ENCODE measurements at regions not wholly inside any gene's neighbourhood (a gene's known extent, or its start where the extent isn't known, plus 50 kb on each side); places are given as distances from the start of the nearest gene placed in this dataset.

DNA sequence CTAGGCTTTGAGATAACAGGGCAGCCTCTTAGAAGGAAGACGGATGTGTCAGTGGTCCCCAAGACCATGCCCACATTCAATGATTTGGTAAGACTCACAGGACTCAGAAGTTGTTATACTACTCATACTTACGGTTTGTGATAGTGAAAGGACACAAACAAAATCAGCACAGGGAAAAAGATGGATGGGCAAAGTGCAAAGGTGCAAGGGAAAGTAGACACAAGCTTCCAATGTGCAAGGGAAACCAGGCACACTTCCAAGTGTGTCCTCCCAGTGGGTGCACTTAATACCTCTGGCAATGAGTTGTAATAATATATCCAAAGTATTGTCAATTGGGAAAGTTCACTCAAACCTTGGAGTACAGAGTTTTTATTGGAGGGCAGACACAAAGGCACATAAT lies 53.8 kb upstream of the VCX start:
- TF ChIP-seq, protein P1, sequence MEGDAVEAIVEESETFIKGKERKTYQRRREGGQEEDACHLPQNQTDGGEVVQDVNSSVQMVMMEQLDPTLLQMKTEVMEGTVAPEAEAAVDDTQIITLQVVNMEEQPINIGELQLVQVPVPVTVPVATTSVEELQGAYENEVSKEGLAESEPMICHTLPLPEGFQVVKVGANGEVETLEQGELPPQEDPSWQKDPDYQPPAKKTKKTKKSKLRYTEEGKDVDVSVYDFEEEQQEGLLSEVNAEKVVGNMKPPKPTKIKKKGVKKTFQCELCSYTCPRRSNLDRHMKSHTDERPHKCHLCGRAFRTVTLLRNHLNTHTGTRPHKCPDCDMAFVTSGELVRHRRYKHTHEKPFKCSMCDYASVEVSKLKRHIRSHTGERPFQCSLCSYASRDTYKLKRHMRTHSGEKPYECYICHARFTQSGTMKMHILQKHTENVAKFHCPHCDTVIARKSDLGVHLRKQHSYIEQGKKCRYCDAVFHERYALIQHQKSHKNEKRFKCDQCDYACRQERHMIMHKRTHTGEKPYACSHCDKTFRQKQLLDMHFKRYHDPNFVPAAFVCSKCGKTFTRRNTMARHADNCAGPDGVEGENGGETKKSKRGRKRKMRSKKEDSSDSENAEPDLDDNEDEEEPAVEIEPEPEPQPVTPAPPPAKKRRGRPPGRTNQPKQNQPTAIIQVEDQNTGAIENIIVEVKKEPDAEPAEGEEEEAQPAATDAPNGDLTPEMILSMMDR (IDR thresholded peaks at IDR 0.05) = no peak
- no peak for TF ChIP-seq POLR2A (IDR thresholded peaks at IDR 0.05)
- ATAC-seq (no peak), DNase-seq (no peak)
- no peaks in the 10 kb centered on the region for H3K36me3 ChIP-seq
- intact Hi-C loops (cut with DNase I) = no loop called here
- no peak overlapping the region for H3K4me3 ChIP-seq
- 71 to 81% (median 77%) methylated on average over 2 of the region's 2 CpGs for WGBS, 4 donors
- H3K9me3 ChIP-seq = peaks cover 0 to 15% (median 0%) of the 10 kb centered on the region in 12 donors
- H3K27me3 ChIP-seq = no peaks in the 10 kb centered on the region
- H3K27ac ChIP-seq = no peak overlapping the region
- no peaks in the 10 kb centered on the region for H3K4me1 ChIP-seq

DNA sequence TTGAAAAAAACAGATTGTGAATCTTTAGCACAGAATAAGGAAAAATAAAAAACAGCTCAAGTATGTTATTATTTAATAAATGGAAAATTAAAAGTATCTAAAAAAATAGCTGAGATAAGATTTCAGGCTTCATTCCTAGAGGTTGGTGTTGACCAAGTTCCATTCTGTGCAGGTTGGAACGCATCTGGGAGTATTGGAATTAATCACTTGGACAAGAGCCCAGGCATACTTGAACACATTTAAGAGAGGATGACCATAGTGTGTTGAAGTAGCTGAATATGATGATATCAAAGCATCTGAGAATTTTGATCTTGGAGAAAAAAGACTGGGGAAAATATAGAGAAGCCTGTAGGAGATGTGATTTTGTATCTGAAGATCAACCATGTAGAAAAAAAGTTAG lies 54.6 kb upstream of the VCX start:
- H3K27me3 ChIP-seq = no peaks in the 10 kb centered on the region
- no peaks in the 10 kb centered on the region for H3K36me3 ChIP-seq
- no peak overlapping the region for H3K4me3 ChIP-seq
- DNase-seq (no peak), ATAC-seq (no peak)
- no peaks in the 10 kb centered on the region for H3K4me1 ChIP-seq
- H3K9me3 ChIP-seq = peaks cover 0 to 15% (median 0%) of the 10 kb centered on the region in 12 donors
- no peak overlapping the region for H3K27ac ChIP-seq
- intact Hi-C loops (cut with DNase I) = no loop called here
- TF ChIP-seq POLR2A (IDR thresholded peaks at IDR 0.05) = no peak
- TF ChIP-seq, protein P1 (IDR thresholded peaks at IDR 0.05) = no peak
- WGBS, 4 donors = 57 to 82% (median 73%) methylated on average over 1 of the region's 1 CpG

DNA sequence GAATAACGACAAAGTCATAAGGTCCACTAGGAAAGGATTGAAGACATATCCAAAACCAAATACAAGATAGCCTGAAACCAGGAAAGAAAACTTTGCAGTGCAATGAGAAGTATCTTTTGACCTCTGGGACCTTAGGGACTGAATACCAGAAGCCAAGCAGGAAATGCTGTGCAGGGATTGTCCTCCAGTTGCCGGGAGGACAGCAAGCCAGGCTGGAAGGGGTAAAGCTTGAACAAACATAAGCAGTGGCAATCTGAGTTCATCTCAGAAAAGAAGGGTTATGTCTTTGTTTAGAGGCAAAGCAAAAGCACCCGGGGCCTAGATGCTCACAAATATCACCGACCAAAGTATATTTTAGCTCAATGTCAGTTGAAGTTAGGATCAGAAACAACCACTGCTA lies 55.3 kb upstream of the VCX start:
- no peaks in the 10 kb centered on the region for H3K4me1 ChIP-seq
- no peak overlapping the region for H3K4me3 ChIP-seq
- DNase-seq (no peak), ATAC-seq (no peak)
- H3K27ac ChIP-seq = no peak overlapping the region
- H3K27me3 ChIP-seq = no peaks in the 10 kb centered on the region
- TF ChIP-seq, protein P1 (IDR thresholded peaks at IDR 0.05) = no peak
- TF ChIP-seq POLR2A (IDR thresholded peaks at IDR 0.05) = no peak
- 46 to 60% (median 49%) methylated on average over 4 of the region's 4 CpGs for WGBS, 4 donors
- no peaks in the 10 kb centered on the region for H3K36me3 ChIP-seq
- intact Hi-C loops (cut with DNase I) = no loop called here
- H3K9me3 ChIP-seq = peaks cover 0 to 15% (median 0%) of the 10 kb centered on the region in 12 donors

DNA sequence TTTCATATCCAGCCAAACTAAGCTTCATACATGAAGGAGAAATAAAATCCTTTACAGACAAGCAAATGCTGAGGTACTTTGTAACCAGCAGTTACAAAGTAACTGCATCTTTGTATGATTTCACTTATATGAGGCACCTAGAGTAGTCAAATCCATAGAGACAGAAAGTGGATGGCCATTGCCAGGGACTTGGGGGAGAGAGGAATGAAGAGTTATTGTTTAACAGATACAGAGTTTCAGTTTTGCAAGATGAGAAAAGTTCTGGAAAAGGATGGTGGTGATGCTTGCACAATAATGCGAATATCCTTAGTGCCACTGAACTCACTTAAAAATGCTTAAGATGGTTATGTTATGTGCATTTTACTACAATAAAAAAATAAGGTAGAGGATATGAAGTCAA lies 58.4 kb upstream of the VCX start:
- H3K4me3 ChIP-seq = no peak overlapping the region
- no peak overlapping the region for H3K27ac ChIP-seq
- no peaks in the 10 kb centered on the region for H3K27me3 ChIP-seq
- peaks cover 0 to 15% (median 0%) of the 10 kb centered on the region in 12 donors for H3K9me3 ChIP-seq
- TF ChIP-seq POLR2A (IDR thresholded peaks at IDR 0.05) = no peak
- TF ChIP-seq, protein P1 (IDR thresholded peaks at IDR 0.05) = no peak
- no peak for DNase-seq
- no peaks in the 10 kb centered on the region for H3K4me1 ChIP-seq
- no peak for ATAC-seq
- intact Hi-C loops (cut with DNase I) = no loop called here
- no peaks in the 10 kb centered on the region for H3K36me3 ChIP-seq
- 90 to 100% (median 95%) methylated on average over 1 of the region's 1 CpG for WGBS, 4 donors
